ENCODE measurements at regions not wholly inside any gene's neighbourhood (a gene's known extent, or its start where the extent isn't known, plus 50 kb on each side); places are given as distances from the start of the nearest gene placed in this dataset.

DNA sequence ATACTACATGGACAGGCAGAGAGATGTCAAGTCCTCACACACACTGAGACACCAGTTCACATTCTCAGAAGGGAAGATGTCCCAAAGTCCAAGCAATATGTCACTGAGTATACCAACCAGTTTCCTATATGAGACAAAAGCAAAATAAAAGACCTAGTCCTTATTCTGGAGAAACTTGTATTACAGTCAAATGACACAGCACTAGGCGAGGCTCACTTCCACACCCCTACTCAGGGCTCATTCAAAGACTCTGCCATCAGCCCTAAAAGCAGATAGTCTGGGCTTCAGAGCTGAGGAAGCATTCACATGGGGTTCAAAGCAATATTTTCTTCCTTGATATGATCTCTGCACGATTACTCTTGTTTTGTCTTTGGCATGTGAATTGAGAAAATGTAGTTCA, 129.9 kb upstream of the UBL3 start (continued):
- TF ChIP-seq, protein P1, sequence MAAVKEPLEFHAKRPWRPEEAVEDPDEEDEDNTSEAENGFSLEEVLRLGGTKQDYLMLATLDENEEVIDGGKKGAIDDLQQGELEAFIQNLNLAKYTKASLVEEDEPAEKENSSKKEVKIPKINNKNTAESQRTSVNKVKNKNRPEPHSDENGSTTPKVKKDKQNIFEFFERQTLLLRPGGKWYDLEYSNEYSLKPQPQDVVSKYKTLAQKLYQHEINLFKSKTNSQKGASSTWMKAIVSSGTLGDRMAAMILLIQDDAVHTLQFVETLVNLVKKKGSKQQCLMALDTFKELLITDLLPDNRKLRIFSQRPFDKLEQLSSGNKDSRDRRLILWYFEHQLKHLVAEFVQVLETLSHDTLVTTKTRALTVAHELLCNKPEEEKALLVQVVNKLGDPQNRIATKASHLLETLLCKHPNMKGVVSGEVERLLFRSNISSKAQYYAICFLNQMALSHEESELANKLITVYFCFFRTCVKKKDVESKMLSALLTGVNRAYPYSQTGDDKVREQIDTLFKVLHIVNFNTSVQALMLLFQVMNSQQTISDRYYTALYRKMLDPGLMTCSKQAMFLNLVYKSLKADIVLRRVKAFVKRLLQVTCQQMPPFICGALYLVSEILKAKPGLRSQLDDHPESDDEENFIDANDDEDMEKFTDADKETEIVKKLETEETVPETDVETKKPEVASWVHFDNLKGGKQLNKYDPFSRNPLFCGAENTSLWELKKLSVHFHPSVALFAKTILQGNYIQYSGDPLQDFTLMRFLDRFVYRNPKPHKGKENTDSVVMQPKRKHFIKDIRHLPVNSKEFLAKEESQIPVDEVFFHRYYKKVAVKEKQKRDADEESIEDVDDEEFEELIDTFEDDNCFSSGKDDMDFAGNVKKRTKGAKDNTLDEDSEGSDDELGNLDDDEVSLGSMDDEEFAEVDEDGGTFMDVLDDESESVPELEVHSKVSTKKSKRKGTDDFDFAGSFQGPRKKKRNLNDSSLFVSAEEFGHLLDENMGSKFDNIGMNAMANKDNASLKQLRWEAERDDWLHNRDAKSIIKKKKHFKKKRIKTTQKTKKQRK (IDR thresholded peaks at IDR 0.05; ENCODE audit: borderline replicate concordance, low read depth, low read length): no peak
- TF ChIP-seq, protein P2, sequence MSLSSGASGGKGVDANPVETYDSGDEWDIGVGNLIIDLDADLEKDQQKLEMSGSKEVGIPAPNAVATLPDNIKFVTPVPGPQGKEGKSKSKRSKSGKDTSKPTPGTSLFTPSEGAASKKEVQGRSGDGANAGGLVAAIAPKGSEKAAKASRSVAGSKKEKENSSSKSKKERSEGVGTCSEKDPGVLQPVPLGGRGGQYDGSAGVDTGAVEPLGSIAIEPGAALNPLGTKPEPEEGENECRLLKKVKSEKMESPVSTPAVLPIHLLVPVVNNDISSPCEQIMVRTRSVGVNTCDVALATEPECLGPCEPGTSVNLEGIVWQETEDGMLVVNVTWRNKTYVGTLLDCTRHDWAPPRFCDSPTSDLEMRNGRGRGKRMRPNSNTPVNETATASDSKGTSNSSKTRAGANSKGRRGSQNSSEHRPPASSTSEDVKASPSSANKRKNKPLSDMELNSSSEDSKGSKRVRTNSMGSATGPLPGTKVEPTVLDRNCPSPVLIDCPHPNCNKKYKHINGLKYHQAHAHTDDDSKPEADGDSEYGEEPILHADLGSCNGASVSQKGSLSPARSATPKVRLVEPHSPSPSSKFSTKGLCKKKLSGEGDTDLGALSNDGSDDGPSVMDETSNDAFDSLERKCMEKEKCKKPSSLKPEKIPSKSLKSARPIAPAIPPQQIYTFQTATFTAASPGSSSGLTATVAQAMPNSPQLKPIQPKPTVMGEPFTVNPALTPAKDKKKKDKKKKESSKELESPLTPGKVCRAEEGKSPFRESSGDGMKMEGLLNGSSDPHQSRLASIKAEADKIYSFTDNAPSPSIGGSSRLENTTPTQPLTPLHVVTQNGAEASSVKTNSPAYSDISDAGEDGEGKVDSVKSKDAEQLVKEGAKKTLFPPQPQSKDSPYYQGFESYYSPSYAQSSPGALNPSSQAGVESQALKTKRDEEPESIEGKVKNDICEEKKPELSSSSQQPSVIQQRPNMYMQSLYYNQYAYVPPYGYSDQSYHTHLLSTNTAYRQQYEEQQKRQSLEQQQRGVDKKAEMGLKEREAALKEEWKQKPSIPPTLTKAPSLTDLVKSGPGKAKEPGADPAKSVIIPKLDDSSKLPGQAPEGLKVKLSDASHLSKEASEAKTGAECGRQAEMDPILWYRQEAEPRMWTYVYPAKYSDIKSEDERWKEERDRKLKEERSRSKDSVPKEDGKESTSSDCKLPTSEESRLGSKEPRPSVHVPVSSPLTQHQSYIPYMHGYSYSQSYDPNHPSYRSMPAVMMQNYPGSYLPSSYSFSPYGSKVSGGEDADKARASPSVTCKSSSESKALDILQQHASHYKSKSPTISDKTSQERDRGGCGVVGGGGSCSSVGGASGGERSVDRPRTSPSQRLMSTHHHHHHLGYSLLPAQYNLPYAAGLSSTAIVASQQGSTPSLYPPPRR (CRISPR knock-in tag; IDR thresholded peaks at IDR 0.05; ENCODE audit: borderline replicate concordance): no peak
- TF ChIP-seq RHOXF2B (CRISPR knock-in tag; conservative IDR thresholded peaks at IDR 0.05) (no peak), RBM22 (IDR thresholded peaks at IDR 0.05; ENCODE audit: low read depth, low read length, poor library complexity, severe bottlenecking) (no peak)
- TF ChIP-seq, protein P3, sequence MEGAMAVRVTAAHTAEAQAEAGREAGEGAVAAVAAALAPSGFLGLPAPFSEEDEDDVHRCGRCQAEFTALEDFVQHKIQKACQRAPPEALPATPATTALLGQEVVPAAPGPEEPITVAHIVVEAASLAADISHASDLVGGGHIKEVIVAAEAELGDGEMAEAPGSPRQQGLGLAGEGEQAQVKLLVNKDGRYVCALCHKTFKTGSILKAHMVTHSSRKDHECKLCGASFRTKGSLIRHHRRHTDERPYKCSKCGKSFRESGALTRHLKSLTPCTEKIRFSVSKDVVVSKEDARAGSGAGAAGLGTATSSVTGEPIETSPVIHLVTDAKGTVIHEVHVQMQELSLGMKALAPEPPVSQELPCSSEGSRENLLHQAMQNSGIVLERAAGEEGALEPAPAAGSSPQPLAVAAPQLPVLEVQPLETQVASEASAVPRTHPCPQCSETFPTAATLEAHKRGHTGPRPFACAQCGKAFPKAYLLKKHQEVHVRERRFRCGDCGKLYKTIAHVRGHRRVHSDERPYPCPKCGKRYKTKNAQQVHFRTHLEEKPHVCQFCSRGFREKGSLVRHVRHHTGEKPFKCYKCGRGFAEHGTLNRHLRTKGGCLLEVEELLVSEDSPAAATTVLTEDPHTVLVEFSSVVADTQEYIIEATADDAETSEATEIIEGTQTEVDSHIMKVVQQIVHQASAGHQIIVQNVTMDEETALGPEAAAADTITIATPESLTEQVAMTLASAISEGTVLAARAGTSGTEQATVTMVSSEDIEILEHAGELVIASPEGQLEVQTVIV (CRISPR knock-in tag; IDR thresholded peaks at IDR 0.05; ENCODE audit: borderline replicate concordance): no peak
